Retinal pigment epithelial cell (primary cell): ENCODE measurements at regions not wholly inside any gene's neighbourhood (a gene's known extent, or its start where the extent isn't known, plus 50 kb on each side); places are given as distances from the start of the nearest gene placed in this dataset.

Experiments
- DNase-seq: peaks from one replicate; pipeline ENCODE4 v3.0.0-alpha.2; 2010; ENCODE audit warnings: low read depth
- H3K4me3 ChIP-seq: 2 replicates; pipeline ENCODE4 v1.5.1; 2011; ENCODE audit warnings: mild to moderate bottlenecking, low read length, control low read depth, moderate library complexity
- TF ChIP-seq, protein P1 (sequence below): conservative IDR thresholded peaks from 2 replicates; pipeline ENCODE4 v1.5.1; 2011; ENCODE audit warnings: low read depth, low read length, control low read depth, inconsistent platforms

DNA sequence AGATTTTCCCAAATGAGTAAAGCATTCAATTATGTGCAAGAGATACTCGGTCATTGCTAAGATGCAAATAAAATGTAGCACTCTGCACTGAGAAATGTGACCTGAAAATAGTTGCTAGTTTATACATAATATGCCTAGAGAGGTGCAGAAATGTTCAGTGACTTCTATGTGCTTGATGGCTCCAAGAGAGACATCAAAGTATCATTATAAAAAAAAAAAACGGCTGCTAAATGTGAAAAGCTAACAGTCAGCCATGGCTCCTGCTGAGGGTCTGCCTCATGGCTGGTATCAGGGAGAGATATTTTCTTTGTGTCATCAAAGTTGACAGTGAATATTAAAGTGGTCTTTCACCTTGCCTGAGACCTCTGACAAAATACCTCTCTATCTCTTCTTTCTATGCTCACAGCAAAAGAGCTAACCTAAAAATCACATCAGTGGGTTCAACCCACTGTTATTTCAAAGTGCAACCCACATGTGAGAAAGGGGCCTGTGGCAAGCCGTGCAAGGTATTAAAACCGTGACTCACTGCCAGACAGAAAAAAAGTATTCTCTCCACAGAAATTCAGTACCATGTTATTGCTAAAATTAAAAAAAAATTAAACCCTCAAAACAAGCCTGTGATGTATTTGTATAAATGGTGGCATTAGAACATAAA lies 259.0 kb downstream of the HIVEP2 start:
- DNase-seq: peak; percentile 28
- TF ChIP-seq, protein P1, sequence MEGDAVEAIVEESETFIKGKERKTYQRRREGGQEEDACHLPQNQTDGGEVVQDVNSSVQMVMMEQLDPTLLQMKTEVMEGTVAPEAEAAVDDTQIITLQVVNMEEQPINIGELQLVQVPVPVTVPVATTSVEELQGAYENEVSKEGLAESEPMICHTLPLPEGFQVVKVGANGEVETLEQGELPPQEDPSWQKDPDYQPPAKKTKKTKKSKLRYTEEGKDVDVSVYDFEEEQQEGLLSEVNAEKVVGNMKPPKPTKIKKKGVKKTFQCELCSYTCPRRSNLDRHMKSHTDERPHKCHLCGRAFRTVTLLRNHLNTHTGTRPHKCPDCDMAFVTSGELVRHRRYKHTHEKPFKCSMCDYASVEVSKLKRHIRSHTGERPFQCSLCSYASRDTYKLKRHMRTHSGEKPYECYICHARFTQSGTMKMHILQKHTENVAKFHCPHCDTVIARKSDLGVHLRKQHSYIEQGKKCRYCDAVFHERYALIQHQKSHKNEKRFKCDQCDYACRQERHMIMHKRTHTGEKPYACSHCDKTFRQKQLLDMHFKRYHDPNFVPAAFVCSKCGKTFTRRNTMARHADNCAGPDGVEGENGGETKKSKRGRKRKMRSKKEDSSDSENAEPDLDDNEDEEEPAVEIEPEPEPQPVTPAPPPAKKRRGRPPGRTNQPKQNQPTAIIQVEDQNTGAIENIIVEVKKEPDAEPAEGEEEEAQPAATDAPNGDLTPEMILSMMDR: no peak
- no peak overlapping the region for H3K4me3 ChIP-seq

DNA sequence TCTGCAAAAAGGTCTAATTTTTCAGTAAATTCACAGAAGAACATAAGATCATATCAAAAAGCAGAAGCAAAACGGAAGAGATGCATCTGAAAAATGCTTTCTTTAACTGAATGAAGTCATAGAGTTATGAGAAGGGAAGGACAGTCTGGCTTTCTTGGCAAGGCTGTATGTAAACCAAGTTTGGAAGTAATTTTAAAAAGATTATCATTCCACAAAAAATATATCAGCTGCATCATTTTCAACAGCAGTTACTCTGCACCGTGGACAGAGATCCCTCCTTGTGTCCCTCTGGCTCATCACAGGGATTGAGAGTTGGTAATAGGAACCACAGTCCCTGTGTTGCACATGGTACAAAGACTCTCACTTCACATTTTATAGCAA lies 258.5 kb downstream of the HIVEP2 start:
- TF ChIP-seq, protein P1: no peak
- DNase-seq: no peak
- no peak overlapping the region for H3K4me3 ChIP-seq

DNA sequence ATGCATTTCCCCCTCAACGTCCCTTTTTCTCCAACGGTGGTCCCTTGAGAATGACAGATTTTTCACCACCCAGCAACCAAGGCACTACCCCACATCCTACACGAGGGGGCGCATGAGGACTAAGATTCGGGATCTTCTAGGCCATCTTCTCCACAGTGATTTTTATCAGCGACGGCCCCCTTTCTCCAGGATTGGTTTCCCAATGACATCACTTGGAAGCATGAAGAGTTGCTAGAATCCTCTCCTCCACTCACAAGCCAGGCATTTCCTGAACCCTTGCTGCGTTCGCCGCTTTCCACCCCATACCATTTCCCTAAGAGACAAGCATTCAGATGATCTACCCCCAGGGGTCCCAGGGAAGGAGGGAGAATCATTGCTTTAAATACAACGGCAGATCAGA lies 252.0 kb downstream of the HIVEP2 start:
- TF ChIP-seq, protein P1: peak; percentile 92
- peak; percentile 21 for DNase-seq
- H3K4me3 ChIP-seq: no peak overlapping the region

DNA sequence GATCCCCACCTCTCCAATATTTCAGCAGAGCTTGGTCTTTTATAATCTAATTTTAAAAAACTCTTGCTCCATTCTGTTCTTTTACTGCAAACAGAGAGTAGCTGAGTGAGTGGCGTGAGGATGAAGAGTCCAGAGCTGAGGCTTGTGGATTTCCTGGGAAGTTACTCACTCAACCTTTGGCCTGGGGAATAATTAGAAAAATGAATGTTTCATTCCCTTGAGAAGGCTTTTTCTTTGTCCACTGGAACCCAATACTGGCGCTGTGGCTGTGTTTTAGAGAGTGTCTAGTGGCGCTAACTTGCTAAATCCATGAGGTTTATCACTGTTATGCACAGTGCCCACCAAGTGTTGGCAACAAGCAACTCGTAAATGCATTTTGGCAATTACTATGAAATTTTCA lies 251.5 kb downstream of the HIVEP2 start:
- TF ChIP-seq, protein P1: no peak
- no peak overlapping the region for H3K4me3 ChIP-seq
- no peak for DNase-seq

DNA sequence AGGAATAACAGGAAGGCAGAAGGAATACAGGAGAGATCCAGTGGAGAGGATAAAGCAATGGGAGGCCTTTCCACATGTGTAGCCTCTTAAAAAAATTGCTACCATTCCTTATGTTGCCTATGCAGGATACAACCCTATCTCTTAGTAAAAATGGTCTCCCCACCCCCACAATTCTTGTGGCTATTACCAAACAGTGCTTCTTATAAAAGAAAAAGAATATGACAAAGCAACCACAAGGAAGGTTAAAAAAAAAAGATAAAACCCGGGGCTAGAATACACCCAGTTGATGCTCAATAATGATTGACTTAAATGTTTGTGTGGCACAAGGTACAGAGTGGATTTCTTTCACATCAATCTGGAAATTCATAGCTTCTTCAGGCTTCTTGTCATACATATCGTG lies 250.9 kb downstream of the HIVEP2 start:
- H3K4me3 ChIP-seq: no peak overlapping the region
- DNase-seq: no peak
- TF ChIP-seq, protein P1: no peak

DNA sequence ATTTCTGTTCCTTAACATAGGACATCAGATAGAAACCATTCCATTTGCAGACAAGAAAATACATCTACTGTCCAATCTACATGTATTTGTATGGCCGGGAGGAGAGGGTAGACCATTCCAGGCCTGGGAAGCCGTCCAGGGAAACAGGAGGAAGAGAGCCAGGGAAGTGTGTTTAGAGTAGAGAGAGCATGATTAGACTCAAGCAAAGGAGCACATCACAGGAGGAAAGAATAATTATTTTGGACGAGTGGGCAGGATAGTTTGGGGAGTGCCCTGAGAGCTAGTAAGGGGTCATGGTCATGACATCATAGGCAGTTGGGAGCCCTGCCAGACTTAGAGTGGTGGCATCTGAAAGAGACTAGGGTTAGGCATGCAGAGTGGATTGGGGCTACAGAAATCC lies 250.0 kb downstream of the HIVEP2 start:
- TF ChIP-seq, protein P1: no peak
- no peak overlapping the region for H3K4me3 ChIP-seq
- DNase-seq: no peak
